ENCODE measurements at regions not wholly inside any gene's neighbourhood (a gene's known extent, or its start where the extent isn't known, plus 50 kb on each side); places are given as distances from the start of the nearest gene placed in this dataset.

DNA sequence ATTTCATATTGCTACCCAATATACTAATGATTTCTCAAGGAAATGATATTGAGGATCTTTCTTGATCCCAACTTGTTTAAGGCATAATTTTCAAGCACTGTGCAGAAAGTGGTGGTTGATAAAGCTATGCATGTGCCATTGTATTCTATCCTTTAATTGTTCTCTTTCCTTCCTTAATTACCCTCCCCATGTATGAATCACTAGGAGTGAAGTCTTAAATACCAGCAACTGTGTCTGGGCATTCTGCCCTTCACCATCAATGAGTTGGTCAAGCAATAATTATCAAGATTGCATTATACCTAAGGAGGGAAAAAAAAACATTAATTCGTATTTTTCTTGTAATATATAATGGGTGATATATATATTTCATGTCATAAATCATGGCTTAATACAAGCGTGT lies 111.8 kb upstream of the FRMPD4 start:
- Histone ChIP-seq H3K4me2 (ENCODE audit: low read length) (no peak overlapping the region), H3K4me3 (ENCODE audit: low read depth, low read length, poor library complexity, severe bottlenecking) (no peak overlapping the region), H3K9me3 (ENCODE audit: low read length) (no peaks in the 10 kb centered on the region), H3K36me3 (ENCODE audit: insufficient read depth, low read length) (no peaks in the 10 kb centered on the region), H3K4me1 (ENCODE audit: insufficient read depth, low read length, poor library complexity, severe bottlenecking) (no peaks in the 10 kb centered on the region), H3K9me2 (ENCODE audit: insufficient read depth, low read length) (no peaks in the 10 kb centered on the region), H3K27ac (ENCODE audit: low read depth, low read length, poor library complexity, severe bottlenecking) (no peak overlapping the region), H3K79me2 (ENCODE audit: insufficient read depth, low read depth, low read length) (no peaks in the 10 kb centered on the region), H2AFZ (ENCODE audit: low read length) (no peak overlapping the region), H4K20me1 (ENCODE audit: insufficient read depth, low read length) (no peaks in the 10 kb centered on the region)
- intact Hi-C loops (cut with micrococcal nuclease; ENCODE audit: unreplicated experiment): no loop called here
- TF ChIP-seq EZH2phosphoT487 (IDR thresholded peaks at IDR 0.05; ENCODE audit: borderline replicate concordance, low read depth, low read length): no peak
- TF ChIP-seq, protein P1, sequence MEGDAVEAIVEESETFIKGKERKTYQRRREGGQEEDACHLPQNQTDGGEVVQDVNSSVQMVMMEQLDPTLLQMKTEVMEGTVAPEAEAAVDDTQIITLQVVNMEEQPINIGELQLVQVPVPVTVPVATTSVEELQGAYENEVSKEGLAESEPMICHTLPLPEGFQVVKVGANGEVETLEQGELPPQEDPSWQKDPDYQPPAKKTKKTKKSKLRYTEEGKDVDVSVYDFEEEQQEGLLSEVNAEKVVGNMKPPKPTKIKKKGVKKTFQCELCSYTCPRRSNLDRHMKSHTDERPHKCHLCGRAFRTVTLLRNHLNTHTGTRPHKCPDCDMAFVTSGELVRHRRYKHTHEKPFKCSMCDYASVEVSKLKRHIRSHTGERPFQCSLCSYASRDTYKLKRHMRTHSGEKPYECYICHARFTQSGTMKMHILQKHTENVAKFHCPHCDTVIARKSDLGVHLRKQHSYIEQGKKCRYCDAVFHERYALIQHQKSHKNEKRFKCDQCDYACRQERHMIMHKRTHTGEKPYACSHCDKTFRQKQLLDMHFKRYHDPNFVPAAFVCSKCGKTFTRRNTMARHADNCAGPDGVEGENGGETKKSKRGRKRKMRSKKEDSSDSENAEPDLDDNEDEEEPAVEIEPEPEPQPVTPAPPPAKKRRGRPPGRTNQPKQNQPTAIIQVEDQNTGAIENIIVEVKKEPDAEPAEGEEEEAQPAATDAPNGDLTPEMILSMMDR (conservative IDR thresholded peaks at IDR 0.05; ENCODE audit: low read length): no peak
- ChIA-PET POLR2A (interaction anchor here (1.0 kb wide), 1 partner anchor 10 kb away, joined by 3 read pairs; no protein-coding TSS in a partner anchor), CTCF (ENCODE audit: unreplicated experiment) (no interaction called here)
- DNase-seq (ENCODE audit: low spot score): no peak
- BruUV-seq (replicated peaks): no TSS peak

DNA sequence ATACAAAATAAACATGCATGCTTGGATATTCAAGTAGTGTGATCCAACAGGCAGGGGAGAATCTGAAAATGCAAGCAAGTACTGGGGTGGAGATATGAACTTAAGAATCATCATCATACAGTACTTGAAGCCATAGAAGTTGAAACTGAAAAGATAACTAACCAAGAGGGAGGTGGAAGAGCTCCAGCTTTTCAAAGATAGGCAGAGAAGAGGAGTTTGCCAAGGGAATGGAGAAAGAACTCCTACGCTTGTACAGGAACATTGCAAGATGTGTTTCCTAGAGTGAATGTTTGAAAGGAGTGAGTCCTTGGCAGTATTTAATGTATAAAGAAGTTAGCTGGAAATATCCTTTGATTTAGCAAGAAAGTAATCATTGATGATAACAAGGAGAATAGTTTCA lies 106.2 kb upstream of the FRMPD4 start:
- BruUV-seq (replicated peaks): no TSS peak
- Histone ChIP-seq H3K36me3 (ENCODE audit: insufficient read depth, low read length) (no peaks in the 10 kb centered on the region), H2AFZ (ENCODE audit: low read length) (no peak overlapping the region), H3K9me2 (ENCODE audit: insufficient read depth, low read length) (no peaks in the 10 kb centered on the region), H3K4me3 (ENCODE audit: low read depth, low read length, poor library complexity, severe bottlenecking) (no peak overlapping the region), H3K4me1 (ENCODE audit: insufficient read depth, low read length, poor library complexity, severe bottlenecking) (no peaks in the 10 kb centered on the region), H4K20me1 (ENCODE audit: insufficient read depth, low read length) (no peaks in the 10 kb centered on the region), H3K9me3 (ENCODE audit: low read length) (no peaks in the 10 kb centered on the region), H3K27ac (ENCODE audit: low read depth, low read length, poor library complexity, severe bottlenecking) (no peak overlapping the region), H3K79me2 (ENCODE audit: insufficient read depth, low read depth, low read length) (no peaks in the 10 kb centered on the region), H3K4me2 (ENCODE audit: low read length) (no peak overlapping the region)
- intact Hi-C loops (cut with micrococcal nuclease; ENCODE audit: unreplicated experiment): no loop called here
- ChIA-PET CTCF (ENCODE audit: unreplicated experiment) (no interaction called here), POLR2A (no interaction called here)
- TF ChIP-seq EZH2phosphoT487 (IDR thresholded peaks at IDR 0.05; ENCODE audit: borderline replicate concordance, low read depth, low read length): no peak
- TF ChIP-seq, protein P1 (conservative IDR thresholded peaks at IDR 0.05; ENCODE audit: low read length): no peak
- DNase-seq (ENCODE audit: low spot score): no peak

GRCh38 chrX:12034741-12035140 lies 103.5 kb upstream of the FRMPD4 start:
- Histone ChIP-seq H3K36me3 (ENCODE audit: insufficient read depth, low read length) (no peaks in the 10 kb centered on the region), H3K4me1 (ENCODE audit: insufficient read depth, low read length, poor library complexity, severe bottlenecking) (no peaks in the 10 kb centered on the region), H3K9me3 (ENCODE audit: low read length) (no peaks in the 10 kb centered on the region), H3K4me3 (ENCODE audit: low read depth, low read length, poor library complexity, severe bottlenecking) (no peak overlapping the region), H3K4me2 (ENCODE audit: low read length) (no peak overlapping the region), H2AFZ (ENCODE audit: low read length) (no peak overlapping the region), H3K27ac (ENCODE audit: low read depth, low read length, poor library complexity, severe bottlenecking) (no peak overlapping the region), H3K9me2 (ENCODE audit: insufficient read depth, low read length) (no peaks in the 10 kb centered on the region), H3K79me2 (ENCODE audit: insufficient read depth, low read depth, low read length) (no peaks in the 10 kb centered on the region), H4K20me1 (ENCODE audit: insufficient read depth, low read length) (no peaks in the 10 kb centered on the region)
- no peak for TF ChIP-seq EZH2phosphoT487 (IDR thresholded peaks at IDR 0.05; ENCODE audit: borderline replicate concordance, low read depth, low read length)
- TF ChIP-seq, protein P1 (conservative IDR thresholded peaks at IDR 0.05; ENCODE audit: low read length): no peak
- DNase-seq (ENCODE audit: low spot score): no peak
- ChIA-PET CTCF (ENCODE audit: unreplicated experiment) (no interaction called here), POLR2A (no interaction called here)
- no TSS peak for BruUV-seq (replicated peaks)
- intact Hi-C loops (cut with micrococcal nuclease; ENCODE audit: unreplicated experiment): no loop called here

All from OCI-LY7 (cell line).